HG02678 (cell line): ENCODE measurements at regions not wholly inside any gene's neighbourhood (a gene's known extent, or its start where the extent isn't known, plus 50 kb on each side); places are given as distances from the start of the nearest gene placed in this dataset.
A peak's percentile ranks its signal among the peaks of the same experiment; 100 is the strongest.
"Not testable (repeated sequence)": the region's sequence is repeated elsewhere in the genome, so short reads cannot be mapped to it uniquely, and the experiment has no call there.

Experiments
- ATAC-seq: cut with Tn5 transposase; IDR thresholded peaks from one replicate; pipeline ENCODE4 v1.9.1; 2021; ENCODE audit warnings: mild to moderate bottlenecking, moderate library complexity; ENCODE audit not compliant: unreplicated experiment

GRCh38 chr5:100641833-100642232 is 106.7 kb downstream of the FAM174A start:
- ATAC-seq: no peak

GRCh38 chr5:100643473-100643872 is 108.3 kb downstream of the FAM174A start:
- no peak for ATAC-seq

- ATAC-seq: no peak
Observed at GRCh38 chr5:100644185-100644584, 109.0 kb downstream of the FAM174A start.

- no peak for ATAC-seq
Observed at GRCh38 chr5:100644776-100645175, 109.6 kb downstream of the FAM174A start.

- ATAC-seq: no peak
Observed at GRCh38 chr5:100646011-100646410, 110.8 kb downstream of the FAM174A start.

- ATAC-seq: no peak
Observed at GRCh38 chr5:100646691-100647090, 111.5 kb downstream of the FAM174A start.

GRCh38 chr5:100647461-100648230 is 112.5 kb downstream of the FAM174A start:
- ATAC-seq: peak; percentile 86

- no peak for ATAC-seq
Observed at GRCh38 chr5:100654895-100655294, 119.7 kb downstream of the FAM174A start.

GRCh38 chr5:100656771-100657170 is 121.6 kb downstream of the FAM174A start:
- not testable (repeated sequence) for ATAC-seq

GRCh38 chr5:100659080-100659795 is 124.1 kb downstream of the FAM174A start:
- no peak for ATAC-seq

GRCh38 chr5:100664140-100664539 is 129.0 kb downstream of the FAM174A start:
- ATAC-seq: no peak

- ATAC-seq: peak; percentile 55
Observed at GRCh38 chr5:100667161-100667630, 132.0 kb downstream of the FAM174A start.

- no peak for ATAC-seq
Observed at GRCh38 chr5:100668511-100668910, 133.3 kb downstream of the FAM174A start.

GRCh38 chr5:100676817-100677631 is 141.8 kb downstream of the FAM174A start:
- no peak for ATAC-seq

GRCh38 chr5:100682625-100683024 is 147.5 kb downstream of the FAM174A start:
- ATAC-seq: no peak

- ATAC-seq: no peak
Observed at GRCh38 chr5:100683881-100684280, 148.7 kb downstream of the FAM174A start.

- ATAC-seq: not testable (repeated sequence)
Observed at GRCh38 chr5:100685122-100685521, 149.9 kb downstream of the FAM174A start.

- ATAC-seq: not testable (repeated sequence)
Observed at GRCh38 chr5:100688834-100689233, 153.7 kb downstream of the FAM174A start.

GRCh38 chr5:100690036-100690560 is 154.9 kb downstream of the FAM174A start:
- no peak for ATAC-seq

- no peak for ATAC-seq
Observed at GRCh38 chr5:100691085-100691484, 155.9 kb downstream of the FAM174A start.

GRCh38 chr5:100691548-100691947 is 156.4 kb downstream of the FAM174A start:
- ATAC-seq: no peak
